GM23338 (cell line): ENCODE measurements at regions not wholly inside any gene's neighbourhood (a gene's known extent, or its start where the extent isn't known, plus 50 kb on each side); places are given as distances from the start of the nearest gene placed in this dataset.
"Not testable (repeated sequence)": the region's sequence is repeated elsewhere in the genome, so short reads cannot be mapped to it uniquely, and the experiment has no call there.

Experiments used
- ATAC-seq: fragments of 200-7000 bp; cut with Tn5 transposase; 3 replicates; pipeline ENCODE4 v1.9.1; 2020
- DNase-seq: peaks from one replicate; pipeline ENCODE4 v3.0.0-alpha.2; 2015; ENCODE audit warnings: low spot score
- H2AFZ ChIP-seq: fragments of 200-600 bp; sonication (generic); 2 replicates; pipeline ENCODE4 v1.8.0; 2016; ENCODE audit warnings: antibody characterized with exemption, mild to moderate bottlenecking, moderate library complexity
- H3F3A ChIP-seq: fragments of 200-600 bp; sonication (generic); replicated peaks from 2 replicates; pipeline ENCODE4 v1.8.0; 2017; ENCODE audit warnings: antibody characterized with exemption, mixed run types, low read depth
- H3K27ac ChIP-seq: fragments of 200-600 bp; sonication (generic); 2 replicates; pipeline ENCODE4 v1.6.1; 2016; ENCODE audit warnings: low read depth
- H3K27me3 ChIP-seq: fragments of 200-600 bp; sonication (generic); 2 replicates; pipeline ENCODE4 v1.8.0; 2016; ENCODE audit warnings: mild to moderate bottlenecking, mixed run types, moderate library complexity; ENCODE audit not compliant: insufficient read depth
- H3K36me3 ChIP-seq: fragments of 200-600 bp; sonication (generic); 2 replicates; pipeline ENCODE4 v1.8.0; 2016; ENCODE audit warnings: mild to moderate bottlenecking; ENCODE audit not compliant: insufficient read depth
- H3K4me1 ChIP-seq: fragments of 200-600 bp; sonication (generic); 2 replicates; pipeline ENCODE4 v1.8.0; 2016; ENCODE audit warnings: mild to moderate bottlenecking, moderate library complexity; ENCODE audit not compliant: insufficient read depth
- H3K4me2 ChIP-seq: fragments of 200-600 bp; sonication (generic); 2 replicates; pipeline ENCODE4 v1.7.1; 2017; ENCODE audit warnings: mixed run types
- H3K4me3 ChIP-seq: fragments of 200-600 bp; sonication (generic); 2 replicates; pipeline ENCODE4 v1.6.1; 2016; ENCODE audit warnings: mixed run types
- H3K79me2 ChIP-seq: fragments of 200-600 bp; sonication (generic); replicated peaks from 2 replicates; pipeline ENCODE4 v1.8.0; 2017; ENCODE audit warnings: mild to moderate bottlenecking; ENCODE audit not compliant: insufficient read depth
- H3K9me2 ChIP-seq: fragments of 200-600 bp; sonication (generic); 2 replicates; pipeline ENCODE4 v1.8.0; 2017; ENCODE audit not compliant: insufficient read depth
- H4K20me1 ChIP-seq: fragments of 200-600 bp; sonication (generic); replicated peaks from 2 replicates; pipeline ENCODE4 v1.8.0; 2017; ENCODE audit warnings: mild to moderate bottlenecking; ENCODE audit not compliant: insufficient read depth
- H3K27ac Mint-ChIP-seq: 2 replicates; pipeline ENCODE4 v1.8.0; 2020; ENCODE audit warnings: inconsistent platforms, mild to moderate bottlenecking, moderate library complexity, mixed read lengths
- H3K27me3 Mint-ChIP-seq: 3 replicates; pipeline ENCODE4 v1.8.0; 2022; ENCODE audit warnings: low read depth, mild to moderate bottlenecking, moderate library complexity, mixed read lengths, inconsistent platforms; ENCODE audit not compliant: insufficient read depth, poor library complexity
- H3K36me3 Mint-ChIP-seq: 3 replicates; pipeline ENCODE4 v1.8.0; 2021; ENCODE audit warnings: low read depth, mild to moderate bottlenecking, inconsistent platforms, moderate library complexity, mixed read lengths
- H3K4me1 Mint-ChIP-seq: 3 replicates; pipeline ENCODE4 v1.8.0; 2020; ENCODE audit warnings: mild to moderate bottlenecking, inconsistent platforms, mixed read lengths
- H3K4me3 Mint-ChIP-seq: 3 replicates; pipeline ENCODE4 v1.8.0; 2021; ENCODE audit warnings: moderate library complexity, mild to moderate bottlenecking, inconsistent platforms, mixed read lengths
- H3K9me3 Mint-ChIP-seq: 3 replicates; pipeline ENCODE4 v1.8.0; 2020; ENCODE audit warnings: moderate library complexity, mild to moderate bottlenecking, inconsistent platforms, mixed read lengths
- TF ChIP-seq, protein P1 (sequence below), 2 experiments: fragments of 200-600 bp in 1 of 2; sonication (generic) in 1 of 2; conservative IDR thresholded peaks; 2 replicates each; pipeline versions ENCODE4 v1.5.1 to v1.6.1; 2016 to 2017; ENCODE audit warnings: antibody characterized with exemption in 2 of 2, low read depth in 2 of 2, mild to moderate bottlenecking in 2 of 2, moderate library complexity in 1 of 2

DNA sequence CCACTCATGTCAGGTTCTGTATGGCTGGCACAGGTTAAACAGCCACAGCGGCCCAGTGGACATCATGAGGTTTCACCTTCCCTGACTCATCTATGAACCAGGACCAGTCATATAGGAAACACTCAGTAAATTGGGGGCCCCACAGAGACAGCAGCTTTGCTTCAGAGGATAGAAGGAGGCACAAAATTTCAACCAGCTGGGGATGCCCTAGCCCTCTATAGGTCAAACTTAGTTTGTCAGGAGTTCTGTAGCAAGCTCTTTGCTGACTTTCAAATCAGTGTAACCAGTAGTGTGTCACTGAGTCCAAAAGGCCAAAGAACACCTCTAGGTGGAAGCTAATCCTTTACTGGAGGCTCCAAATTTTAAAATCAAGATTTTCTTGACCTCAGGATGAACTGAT, 4157.8 kb upstream of the TPTE start:
- not testable (repeated sequence) for H3K27me3 Mint-ChIP-seq, H3K36me3 ChIP-seq, H3K4me1 Mint-ChIP-seq, H2AFZ ChIP-seq, ATAC-seq, H3K4me1 ChIP-seq, H3K4me3 Mint-ChIP-seq, H3K27me3 ChIP-seq, DNase-seq, H3K36me3 Mint-ChIP-seq, H3F3A ChIP-seq, H3K4me2 ChIP-seq, H3K4me3 ChIP-seq, H4K20me1 ChIP-seq, H3K79me2 ChIP-seq, H3K9me3 Mint-ChIP-seq, H3K9me2 ChIP-seq, H3K27ac Mint-ChIP-seq, H3K27ac ChIP-seq

DNA sequence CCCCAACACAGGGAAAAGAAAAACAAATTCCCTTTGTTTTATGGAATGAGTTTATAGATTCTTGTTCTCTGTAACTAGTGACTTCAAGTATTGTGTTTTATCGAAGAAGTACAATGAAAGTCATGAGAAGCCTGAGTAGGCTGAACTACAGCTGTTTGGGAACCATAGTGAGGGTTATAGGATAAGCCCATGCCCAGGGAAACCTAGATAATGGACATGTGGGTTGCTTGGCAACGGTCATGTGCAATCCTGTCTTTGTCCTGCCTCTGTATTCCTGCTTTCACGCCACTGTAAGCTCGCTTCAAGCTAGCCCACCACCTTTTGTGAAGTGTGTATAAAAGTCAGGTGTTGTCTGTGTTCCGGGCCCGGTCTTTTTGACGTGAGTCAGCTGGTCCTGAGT, 4152.6 kb upstream of the TPTE start:
- not testable (repeated sequence) for H3K9me3 Mint-ChIP-seq, H3K27me3 Mint-ChIP-seq, H3K79me2 ChIP-seq, H4K20me1 ChIP-seq, H3K27me3 ChIP-seq, H3K9me2 ChIP-seq, ATAC-seq, H3K27ac ChIP-seq, H2AFZ ChIP-seq, H3F3A ChIP-seq, H3K36me3 ChIP-seq, H3K36me3 Mint-ChIP-seq, H3K4me1 Mint-ChIP-seq, H3K4me3 ChIP-seq, H3K27ac Mint-ChIP-seq, H3K4me1 ChIP-seq, H3K4me2 ChIP-seq
- DNase-seq: peak; percentile 28
- H3K4me3 Mint-ChIP-seq: peak overlapping the region; percentile 27; the same call in 1 of the 3 replicates

DNA sequence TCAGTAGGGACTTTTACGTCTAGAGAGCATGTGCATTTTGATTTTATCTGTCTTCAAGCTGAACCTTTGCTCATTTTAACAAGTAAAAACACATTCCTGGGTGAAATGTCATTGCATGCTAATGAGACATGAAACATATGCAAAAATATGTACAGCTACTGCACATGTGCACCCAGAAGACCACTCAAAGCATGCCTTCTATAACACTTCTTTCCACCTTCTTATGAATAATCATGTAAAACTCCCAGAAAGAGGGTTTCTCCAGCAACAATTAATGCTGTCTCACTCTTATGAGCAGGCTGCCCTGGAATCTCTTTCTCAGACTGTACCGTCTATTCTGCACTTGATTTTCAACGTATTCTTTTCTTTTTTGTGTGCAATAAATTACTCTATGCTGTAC, 4148.1 kb upstream of the TPTE start:
- not testable (repeated sequence) for H3K27ac Mint-ChIP-seq, H4K20me1 ChIP-seq, H3K4me1 ChIP-seq, H3K9me2 ChIP-seq, H3K4me1 Mint-ChIP-seq, H3K27ac ChIP-seq, H3F3A ChIP-seq, H3K36me3 ChIP-seq, DNase-seq, H3K4me2 ChIP-seq, H2AFZ ChIP-seq, H3K27me3 Mint-ChIP-seq, H3K36me3 Mint-ChIP-seq, H3K9me3 Mint-ChIP-seq, H3K27me3 ChIP-seq, H3K4me3 ChIP-seq, H3K79me2 ChIP-seq, H3K4me3 Mint-ChIP-seq, ATAC-seq

DNA sequence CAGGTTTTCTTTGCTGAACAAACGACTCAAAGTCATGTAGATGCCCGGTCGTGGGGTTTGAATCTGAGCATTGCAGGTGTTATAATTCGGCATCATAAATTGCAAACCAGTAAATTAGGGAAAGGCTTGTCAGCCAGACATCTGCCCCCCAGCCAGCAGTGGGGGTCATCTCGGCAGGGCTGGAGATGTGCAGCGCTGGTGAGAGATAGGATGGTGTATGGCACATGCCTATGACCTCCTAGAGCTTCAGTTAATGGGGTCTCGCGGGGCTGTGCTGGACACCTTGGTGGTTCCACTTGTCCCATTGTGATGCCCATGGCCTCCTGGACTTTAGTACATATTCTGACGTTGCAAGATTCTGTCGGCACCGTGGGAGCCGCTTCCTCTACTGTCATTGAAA, 4147.2 kb upstream of the TPTE start:
- H3K79me2 ChIP-seq, H3K4me1 ChIP-seq, H3K9me3 Mint-ChIP-seq, H3F3A ChIP-seq, H4K20me1 ChIP-seq, H3K4me3 ChIP-seq, H3K9me2 ChIP-seq, H3K4me3 Mint-ChIP-seq, H2AFZ ChIP-seq, H3K36me3 ChIP-seq, H3K4me2 ChIP-seq, H3K4me1 Mint-ChIP-seq, H3K27ac Mint-ChIP-seq, ATAC-seq, H3K27ac ChIP-seq, H3K36me3 Mint-ChIP-seq, H3K27me3 ChIP-seq, H3K27me3 Mint-ChIP-seq: not testable (repeated sequence)
- TF ChIP-seq, protein P1, sequence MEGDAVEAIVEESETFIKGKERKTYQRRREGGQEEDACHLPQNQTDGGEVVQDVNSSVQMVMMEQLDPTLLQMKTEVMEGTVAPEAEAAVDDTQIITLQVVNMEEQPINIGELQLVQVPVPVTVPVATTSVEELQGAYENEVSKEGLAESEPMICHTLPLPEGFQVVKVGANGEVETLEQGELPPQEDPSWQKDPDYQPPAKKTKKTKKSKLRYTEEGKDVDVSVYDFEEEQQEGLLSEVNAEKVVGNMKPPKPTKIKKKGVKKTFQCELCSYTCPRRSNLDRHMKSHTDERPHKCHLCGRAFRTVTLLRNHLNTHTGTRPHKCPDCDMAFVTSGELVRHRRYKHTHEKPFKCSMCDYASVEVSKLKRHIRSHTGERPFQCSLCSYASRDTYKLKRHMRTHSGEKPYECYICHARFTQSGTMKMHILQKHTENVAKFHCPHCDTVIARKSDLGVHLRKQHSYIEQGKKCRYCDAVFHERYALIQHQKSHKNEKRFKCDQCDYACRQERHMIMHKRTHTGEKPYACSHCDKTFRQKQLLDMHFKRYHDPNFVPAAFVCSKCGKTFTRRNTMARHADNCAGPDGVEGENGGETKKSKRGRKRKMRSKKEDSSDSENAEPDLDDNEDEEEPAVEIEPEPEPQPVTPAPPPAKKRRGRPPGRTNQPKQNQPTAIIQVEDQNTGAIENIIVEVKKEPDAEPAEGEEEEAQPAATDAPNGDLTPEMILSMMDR (conservative IDR thresholded peaks at IDR 0.05; ENCODE audit: low read depth in 2 of 2): peak in 1 of 2 experiments; percentile 28; a peak in 1 of 4 replicates
- DNase-seq: peak; percentile 3

DNA sequence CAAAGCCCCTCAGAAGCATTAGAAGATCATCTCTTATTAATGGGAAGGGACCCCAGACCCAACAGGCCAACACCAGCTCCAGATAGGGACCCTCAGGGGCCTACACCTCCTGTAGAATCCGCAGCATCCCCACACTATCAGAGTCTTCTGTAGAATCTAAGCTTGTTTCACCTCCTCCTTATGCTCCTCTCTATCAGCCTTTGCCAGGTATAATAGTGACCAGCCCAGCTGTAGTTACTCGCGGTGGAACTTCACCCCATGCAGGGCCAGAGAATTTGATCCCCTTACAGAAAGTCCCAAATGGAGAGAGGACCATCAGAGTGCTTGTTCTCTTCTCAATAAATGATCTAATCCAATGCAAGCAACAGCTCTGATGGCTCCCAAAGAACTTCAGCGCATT, 4146.5 kb upstream of the TPTE start:
- H3K9me3 Mint-ChIP-seq, H4K20me1 ChIP-seq, H3K4me3 ChIP-seq, H3K27me3 ChIP-seq, H3F3A ChIP-seq, H3K79me2 ChIP-seq, H3K27me3 Mint-ChIP-seq, H3K4me1 ChIP-seq, H3K4me1 Mint-ChIP-seq, H3K4me2 ChIP-seq, H3K36me3 Mint-ChIP-seq, H2AFZ ChIP-seq, H3K9me2 ChIP-seq, H3K27ac ChIP-seq, H3K27ac Mint-ChIP-seq, ATAC-seq, H3K36me3 ChIP-seq, H3K4me3 Mint-ChIP-seq: not testable (repeated sequence)
- peak; percentile 2 for DNase-seq

DNA sequence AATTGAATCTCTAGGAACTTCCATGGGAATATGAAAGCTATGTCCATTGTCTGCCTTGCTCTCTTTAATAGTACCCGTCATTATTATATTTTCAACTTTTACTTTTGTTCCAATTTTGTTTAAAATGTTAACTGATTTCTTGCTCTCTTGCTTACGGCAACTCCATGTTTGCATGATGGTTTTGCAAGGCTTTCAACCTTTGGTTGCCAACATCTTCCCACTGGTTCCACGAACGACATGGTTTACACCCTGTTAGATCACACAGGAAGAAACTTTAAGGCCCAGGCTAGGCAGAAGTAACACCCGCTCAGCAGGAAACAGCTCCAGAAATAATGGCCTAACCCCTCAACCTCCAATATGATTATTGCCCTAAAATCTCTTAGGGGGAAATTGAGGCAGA, 4145.6 kb upstream of the TPTE start:
- H3K27me3 Mint-ChIP-seq, H3K4me1 ChIP-seq, H3F3A ChIP-seq, H3K4me2 ChIP-seq, H3K27me3 ChIP-seq, H3K27ac ChIP-seq, H3K9me3 Mint-ChIP-seq, H3K36me3 ChIP-seq, H3K4me3 Mint-ChIP-seq, H2AFZ ChIP-seq, H4K20me1 ChIP-seq, H3K36me3 Mint-ChIP-seq, H3K27ac Mint-ChIP-seq, H3K4me3 ChIP-seq, ATAC-seq, H3K79me2 ChIP-seq, H3K4me1 Mint-ChIP-seq, DNase-seq, H3K9me2 ChIP-seq: not testable (repeated sequence)
